ENCODE measurements at regions not wholly inside any gene's neighbourhood (a gene's known extent, or its start where the extent isn't known, plus 50 kb on each side); places are given as distances from the start of the nearest gene placed in this dataset.
A peak's percentile ranks its signal among the peaks of the same experiment; 100 is the strongest.

DNA sequence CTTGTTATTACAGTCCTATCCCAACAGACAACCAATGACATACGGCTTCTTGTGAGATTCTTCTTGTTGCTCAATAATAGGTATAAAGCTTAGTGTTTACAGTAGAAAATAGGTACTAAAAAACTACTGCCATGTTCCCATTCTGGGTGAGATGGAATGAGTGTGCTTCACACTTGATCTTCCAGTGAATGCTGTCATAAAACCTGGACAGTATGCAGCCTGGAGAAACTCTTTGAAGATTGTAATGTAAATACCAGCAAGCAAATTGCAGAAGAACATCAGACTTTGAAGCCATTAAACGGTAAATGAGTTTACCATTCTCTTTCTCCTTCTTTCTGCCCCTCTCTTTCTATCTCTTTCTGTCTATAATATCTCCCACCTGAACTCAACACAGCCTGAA, 663.7 kb upstream of the COBL start:
- H3K4me1 ChIP-seq (ENCODE audit: low read depth), result peaks cover 3% of the 10 kb centered on the region
- DNase-seq (no peak), ATAC-seq (no peak)
- H3K9me3 ChIP-seq, result no peaks in the 10 kb centered on the region
- no peaks in the 10 kb centered on the region for H3K36me3 ChIP-seq (ENCODE audit: low read depth)
- no peak overlapping the region for H3K4me3 ChIP-seq
- intact Hi-C loops (cut with DNase I, micrococcal nuclease), result no loop called here
- TF ChIP-seq, protein P1, sequence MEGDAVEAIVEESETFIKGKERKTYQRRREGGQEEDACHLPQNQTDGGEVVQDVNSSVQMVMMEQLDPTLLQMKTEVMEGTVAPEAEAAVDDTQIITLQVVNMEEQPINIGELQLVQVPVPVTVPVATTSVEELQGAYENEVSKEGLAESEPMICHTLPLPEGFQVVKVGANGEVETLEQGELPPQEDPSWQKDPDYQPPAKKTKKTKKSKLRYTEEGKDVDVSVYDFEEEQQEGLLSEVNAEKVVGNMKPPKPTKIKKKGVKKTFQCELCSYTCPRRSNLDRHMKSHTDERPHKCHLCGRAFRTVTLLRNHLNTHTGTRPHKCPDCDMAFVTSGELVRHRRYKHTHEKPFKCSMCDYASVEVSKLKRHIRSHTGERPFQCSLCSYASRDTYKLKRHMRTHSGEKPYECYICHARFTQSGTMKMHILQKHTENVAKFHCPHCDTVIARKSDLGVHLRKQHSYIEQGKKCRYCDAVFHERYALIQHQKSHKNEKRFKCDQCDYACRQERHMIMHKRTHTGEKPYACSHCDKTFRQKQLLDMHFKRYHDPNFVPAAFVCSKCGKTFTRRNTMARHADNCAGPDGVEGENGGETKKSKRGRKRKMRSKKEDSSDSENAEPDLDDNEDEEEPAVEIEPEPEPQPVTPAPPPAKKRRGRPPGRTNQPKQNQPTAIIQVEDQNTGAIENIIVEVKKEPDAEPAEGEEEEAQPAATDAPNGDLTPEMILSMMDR (IDR thresholded peaks at IDR 0.05), result no peak

DNA sequence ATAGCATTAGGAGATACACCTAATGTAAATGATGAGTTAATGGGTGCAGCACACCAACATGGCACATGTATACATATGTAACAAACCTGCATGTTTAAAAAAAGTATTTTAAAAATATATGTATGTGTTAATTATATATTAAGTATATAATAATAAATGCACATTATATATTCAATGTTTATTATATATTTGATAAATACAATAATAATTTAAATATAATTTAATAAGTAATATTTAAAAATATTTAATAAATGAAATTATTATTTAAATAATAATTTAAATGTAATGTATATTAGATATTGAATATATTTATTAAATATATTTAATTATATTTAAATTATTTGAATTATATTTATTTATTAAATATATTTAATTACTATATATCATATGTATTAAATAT, 661.3 kb upstream of the COBL start:
- ATAC-seq (no peak), DNase-seq (no peak)
- TF ChIP-seq, protein P1 (IDR thresholded peaks at IDR 0.05), result no peak
- Histone ChIP-seq H3K4me1 (ENCODE audit: low read depth) (peaks cover 3% of the 10 kb centered on the region), H3K9me3 (no peaks in the 10 kb centered on the region), H3K4me3 (no peak overlapping the region), H3K36me3 (ENCODE audit: low read depth) (no peaks in the 10 kb centered on the region)
- intact Hi-C loops (cut with DNase I, micrococcal nuclease), result no loop called here

DNA sequence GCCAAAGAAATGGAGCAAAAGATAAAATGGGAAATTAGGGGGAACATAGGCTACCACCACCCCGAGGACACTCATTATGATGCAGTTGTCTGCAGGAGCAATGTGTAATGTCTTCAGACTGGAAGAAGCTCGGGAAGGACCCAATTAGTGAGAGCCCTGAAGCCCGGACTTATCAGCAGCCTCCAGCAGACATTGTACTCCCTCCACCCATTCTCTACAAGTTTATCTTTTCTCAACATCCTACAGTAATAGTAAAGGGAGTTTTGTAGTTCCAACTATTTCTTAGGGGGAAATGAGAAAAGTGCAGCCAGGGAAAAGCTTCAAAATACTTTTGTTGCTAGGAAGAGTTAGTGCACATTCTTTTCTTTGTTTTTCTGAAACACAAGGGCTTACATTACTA, 657.3 kb upstream of the COBL start:
- no peaks in the 10 kb centered on the region for H3K9me3 ChIP-seq
- ATAC-seq (no peak), DNase-seq (no peak)
- intact Hi-C loops (cut with DNase I, micrococcal nuclease), result no loop called here
- TF ChIP-seq, protein P1 (IDR thresholded peaks at IDR 0.05), result no peak
- no peak overlapping the region for H3K4me3 ChIP-seq
- H3K4me1 ChIP-seq (ENCODE audit: low read depth), result no peaks in the 10 kb centered on the region
- no peaks in the 10 kb centered on the region for H3K36me3 ChIP-seq (ENCODE audit: low read depth)

DNA sequence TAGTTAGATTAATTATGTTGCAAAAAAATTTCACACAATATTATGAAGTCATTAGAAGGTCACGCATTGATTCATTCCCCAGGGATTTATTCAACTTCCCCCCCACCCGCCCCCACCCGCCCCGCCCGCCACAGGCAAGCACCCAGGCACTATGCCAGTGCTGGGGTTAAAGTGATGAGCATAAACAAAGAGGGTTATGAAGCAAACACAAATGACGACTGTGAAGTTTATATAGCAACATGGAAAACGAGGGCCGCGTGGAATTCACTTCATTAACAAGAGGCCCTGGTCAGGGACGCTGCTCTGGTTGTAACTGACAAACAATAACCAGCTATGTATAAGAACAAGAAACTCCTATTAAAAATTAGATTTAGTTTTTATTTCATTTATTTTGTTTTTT, 656.5 kb upstream of the COBL start:
- intact Hi-C loops (cut with DNase I, micrococcal nuclease), result no loop called here
- ATAC-seq, result no peak
- Histone ChIP-seq H3K36me3 (ENCODE audit: low read depth) (no peaks in the 10 kb centered on the region), H3K9me3 (no peaks in the 10 kb centered on the region), H3K4me3 (no peak overlapping the region), H3K4me1 (ENCODE audit: low read depth) (no peaks in the 10 kb centered on the region)
- TF ChIP-seq, protein P1 (IDR thresholded peaks at IDR 0.05), result no peak
- DNase-seq, result peak in 1 of 3 donors; percentile 16

DNA sequence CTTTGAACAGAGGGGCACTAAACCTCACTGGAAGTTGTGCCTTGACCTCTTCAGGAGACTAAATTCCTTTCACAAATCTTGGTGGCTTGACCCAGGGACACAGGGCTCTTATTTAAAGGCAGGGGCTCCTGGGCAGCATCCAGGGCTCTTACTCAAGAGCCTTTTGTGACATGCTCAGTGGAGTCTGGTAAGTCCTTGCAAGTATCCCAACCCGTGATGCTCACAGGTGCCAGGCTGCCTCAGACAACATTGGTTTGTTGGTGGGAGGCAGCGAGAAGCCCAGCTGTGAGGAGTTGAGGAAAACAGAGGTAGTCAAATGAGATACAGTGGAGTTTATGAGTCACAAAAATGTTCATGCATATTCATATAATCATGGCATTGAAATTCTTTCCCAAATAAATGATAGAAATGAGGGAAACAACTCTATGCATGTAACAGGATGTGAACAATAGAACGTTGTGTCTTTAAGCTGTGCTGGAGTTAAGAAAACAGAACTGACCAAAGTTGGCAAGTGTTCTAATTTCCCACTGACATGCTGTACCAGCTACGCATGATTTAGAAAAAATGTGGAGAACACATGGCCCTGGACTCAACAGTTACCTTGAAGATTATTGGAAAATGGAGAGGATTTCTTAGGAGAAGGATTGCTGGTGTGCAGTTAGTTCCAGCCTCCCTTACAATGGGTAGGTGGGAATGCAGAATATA, 654.5 kb upstream of the COBL start:
- ATAC-seq, result no peak
- intact Hi-C loops (cut with DNase I, micrococcal nuclease), result no loop called here
- H3K9me3 ChIP-seq, result no peaks in the 10 kb centered on the region
- H3K4me1 ChIP-seq (ENCODE audit: low read depth), result no peaks in the 10 kb centered on the region
- no peaks in the 10 kb centered on the region for H3K36me3 ChIP-seq (ENCODE audit: low read depth)
- H3K4me3 ChIP-seq, result no peak overlapping the region
- TF ChIP-seq, protein P1 (IDR thresholded peaks at IDR 0.05), result no peak
- no peak for DNase-seq

DNA sequence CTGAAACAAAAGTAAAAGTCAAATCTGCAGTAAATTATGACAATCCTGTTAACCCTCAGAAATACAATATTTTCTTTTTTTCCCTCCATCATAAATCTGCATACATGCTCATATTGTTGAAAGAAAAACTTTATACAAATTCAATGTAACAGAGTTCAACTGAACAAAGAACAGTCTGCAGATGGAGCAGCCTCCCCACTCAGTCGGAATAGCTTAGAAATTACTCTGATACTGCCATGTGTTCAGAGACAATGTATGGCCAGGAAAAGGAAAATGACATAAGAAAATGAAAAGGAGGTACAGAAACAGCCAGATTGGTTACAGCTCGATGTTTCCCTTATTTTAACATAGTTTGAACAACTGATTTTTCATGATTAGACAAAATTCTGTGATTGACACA, 651.9 kb upstream of the COBL start:
- TF ChIP-seq, protein P1 (IDR thresholded peaks at IDR 0.05), result no peak
- H3K4me1 ChIP-seq (ENCODE audit: low read depth), result no peaks in the 10 kb centered on the region
- ATAC-seq, result no peak
- no peak for DNase-seq
- intact Hi-C loops (cut with DNase I, micrococcal nuclease), result no loop called here
- no peaks in the 10 kb centered on the region for H3K36me3 ChIP-seq (ENCODE audit: low read depth)
- no peaks in the 10 kb centered on the region for H3K9me3 ChIP-seq
- no peak overlapping the region for H3K4me3 ChIP-seq
